HG03469 (cell line): ENCODE measurements at regions not wholly inside any gene's neighbourhood (a gene's known extent, or its start where the extent isn't known, plus 50 kb on each side); places are given as distances from the start of the nearest gene placed in this dataset.
"Not testable (repeated sequence)": the region's sequence is repeated elsewhere in the genome, so short reads cannot be mapped to it uniquely, and the experiment has no call there.

Experiments used
- ATAC-seq: cut with Tn5 transposase; IDR thresholded peaks from one replicate; pipeline ENCODE4 v1.9.1; 2021; ENCODE audit warnings: mild to moderate bottlenecking, moderate library complexity, moderate number of reproducible peaks; ENCODE audit not compliant: unreplicated experiment

- ATAC-seq, result no peak
These were observed 342.7 kb upstream of the USP9Y start for GRCh38 chrY:12358337-12358736.

GRCh38 chrY:12359867-12360266 is 341.2 kb upstream of the USP9Y start:
- ATAC-seq, result no peak

- no peak for ATAC-seq
These were observed 340.5 kb upstream of the USP9Y start for GRCh38 chrY:12360496-12360895.

GRCh38 chrY:12365311-12365910 is 335.6 kb upstream of the USP9Y start:
- ATAC-seq, result no peak

- not testable (repeated sequence) for ATAC-seq
These were observed 326.4 kb upstream of the USP9Y start for GRCh38 chrY:12374588-12374987.

GRCh38 chrY:12391655-12392559 is 309.1 kb upstream of the USP9Y start:
- not testable (repeated sequence) for ATAC-seq

GRCh38 chrY:12393190-12393589 is 307.8 kb upstream of the USP9Y start:
- ATAC-seq, result no peak

GRCh38 chrY:12395381-12396120 is 305.5 kb upstream of the USP9Y start:
- not testable (repeated sequence) for ATAC-seq

- ATAC-seq, result no peak
These were observed 297.1 kb upstream of the USP9Y start for GRCh38 chrY:12403916-12404315.

- no peak for ATAC-seq
These were observed 292.8 kb upstream of the USP9Y start for GRCh38 chrY:12408236-12408635.

GRCh38 chrY:12410696-12411095 is 290.3 kb upstream of the USP9Y start:
- no peak for ATAC-seq

GRCh38 chrY:12421072-12421787 is 279.8 kb upstream of the USP9Y start:
- no peak for ATAC-seq

GRCh38 chrY:12421788-12422124 is 279.3 kb upstream of the USP9Y start:
- no peak for ATAC-seq

- no peak for ATAC-seq
These were observed 278.5 kb upstream of the USP9Y start for GRCh38 chrY:12422536-12422935.

- no peak for ATAC-seq
These were observed 277.4 kb upstream of the USP9Y start for GRCh38 chrY:12423416-12424252.

- ATAC-seq, result no peak
These were observed 275.5 kb upstream of the USP9Y start for GRCh38 chrY:12425506-12425905.

- no peak for ATAC-seq
These were observed 273.7 kb upstream of the USP9Y start for GRCh38 chrY:12427361-12427760.

- ATAC-seq, result no peak
These were observed 269.5 kb upstream of the USP9Y start for GRCh38 chrY:12431546-12431945.

- not testable (repeated sequence) for ATAC-seq
These were observed 262.2 kb upstream of the USP9Y start for GRCh38 chrY:12438823-12439222.

- no peak for ATAC-seq
These were observed 256.8 kb upstream of the USP9Y start for GRCh38 chrY:12444200-12444599.
